WTC11 (cell line): ENCODE measurements at regions not wholly inside any gene's neighbourhood (a gene's known extent, or its start where the extent isn't known, plus 50 kb on each side); places are given as distances from the start of the nearest gene placed in this dataset.

ENCODE experiments used
- ATF2 ChIP-seq: sonication (generic); formaldehyde crosslinking; IDR thresholded peaks from 2 replicates; pipeline ENCODE4 v1.8.1; 2022; ENCODE audit warnings: low read depth, missing genetic modification reagents, borderline replicate concordance
- ATF6 ChIP-seq: sonication (generic); formaldehyde crosslinking; IDR thresholded peaks from 2 replicates; pipeline ENCODE4 v1.8.1; 2023; ENCODE audit warnings: mild to moderate bottlenecking, missing genetic modification reagents
- CTCF ChIP-seq: fragments of 200-600 bp; IDR thresholded peaks from 2 replicates; pipeline ENCODE4 v1.8.0; 2022; ENCODE audit warnings: antibody characterized with exemption
- E2F5 ChIP-seq: sonication (generic); formaldehyde crosslinking; IDR thresholded peaks from 2 replicates; pipeline ENCODE4 v1.8.1; 2022; ENCODE audit warnings: mild to moderate bottlenecking, moderate library complexity, missing genetic modification reagents
- ELF4 ChIP-seq: sonication (generic); formaldehyde crosslinking; IDR thresholded peaks from 2 replicates; pipeline ENCODE4 v1.8.1; 2022; ENCODE audit warnings: low read depth, mild to moderate bottlenecking, moderate library complexity, missing genetic modification reagents
- FOXK1 ChIP-seq: sonication (generic); formaldehyde crosslinking; IDR thresholded peaks from 2 replicates; pipeline ENCODE4 v1.8.0; 2022; ENCODE audit warnings: mild to moderate bottlenecking, moderate library complexity, missing genetic modification reagents
- HMGA2 ChIP-seq: fragments of 250-450 bp; sonication (Bioruptor Pico); IDR thresholded peaks from 2 replicates; pipeline ENCODE4 v1.4.0; 2021; ENCODE audit warnings: mild to moderate bottlenecking, moderate library complexity
- IRF1 ChIP-seq: sonication (generic); formaldehyde crosslinking; IDR thresholded peaks from 2 replicates; pipeline ENCODE4 v1.8.0; 2023; ENCODE audit warnings: missing genetic modification reagents
- MAX ChIP-seq: sonication (generic); formaldehyde crosslinking; IDR thresholded peaks from 2 replicates; pipeline ENCODE4 v1.8.0; 2022; ENCODE audit warnings: mild to moderate bottlenecking, missing genetic modification reagents
- PREB ChIP-seq: sonication (generic); formaldehyde crosslinking; IDR thresholded peaks from 2 replicates; pipeline ENCODE4 v1.8.1; 2022; ENCODE audit warnings: mild to moderate bottlenecking, missing genetic modification reagents, moderate library complexity, borderline replicate concordance
- RELA ChIP-seq: sonication (generic); formaldehyde crosslinking; IDR thresholded peaks from 2 replicates; pipeline ENCODE4 v1.8.1; 2022; ENCODE audit warnings: missing genetic modification reagents, mild to moderate bottlenecking, borderline replicate concordance
- USF2 ChIP-seq: sonication (generic); formaldehyde crosslinking; IDR thresholded peaks from 2 replicates; pipeline ENCODE4 v1.8.1; 2023; ENCODE audit warnings: mild to moderate bottlenecking, missing genetic modification reagents, moderate library complexity
- ZBTB43 ChIP-seq: sonication (generic); formaldehyde crosslinking; IDR thresholded peaks from 2 replicates; pipeline ENCODE4 v1.8.1; 2023; ENCODE audit warnings: mild to moderate bottlenecking, missing genetic modification reagents
- ZNF512 ChIP-seq: sonication (generic); formaldehyde crosslinking; IDR thresholded peaks from 2 replicates; pipeline ENCODE4 v1.8.1; 2022; ENCODE audit warnings: missing genetic modification reagents, borderline replicate concordance

GRCh38 chr12:16096273-16096849, 181.1 kb downstream of the SLC15A5 start:
- TF ChIP-seq CTCF (no peak), HMGA2 (CRISPR knock-in tag) (no peak), ATF2 (CRISPR knock-in tag) (no peak), USF2 (CRISPR knock-in tag) (no peak), PREB (CRISPR knock-in tag) (no peak), ATF6 (no peak), E2F5 (no peak), ZBTB43 (CRISPR knock-in tag) (no peak), MAX (CRISPR knock-in tag) (no peak), IRF1 (CRISPR knock-in tag) (no peak), ELF4 (CRISPR knock-in tag) (no peak), FOXK1 (CRISPR knock-in tag) (no peak), ZNF512 (no peak), RELA (CRISPR knock-in tag) (no peak)
